ENCODE measurements at regions not wholly inside any gene's neighbourhood (a gene's known extent, or its start where the extent isn't known, plus 50 kb on each side); places are given as distances from the start of the nearest gene placed in this dataset.

GRCh38 chr5:169417676-169418075, 116.7 kb upstream of the SLIT3 start:
- Histone ChIP-seq H3K9ac (ENCODE audit: low read length in 5 of 5) (no peak overlapping the region), H3K9me3 (ENCODE audit: control insufficient read depth in 5 of 5, low read length in 5 of 5) (no peaks in the 10 kb centered on the region), H3K4me3 (ENCODE audit: low read depth in 1 of 5, low read length in 5 of 5) (no peak overlapping the region), H3K27me3 (ENCODE audit: control insufficient read depth in 5 of 5, insufficient read depth in 4 of 5, low read length in 5 of 5) (peaks cover 0 to 3% (median 0%) of the 10 kb centered on the region in 5 donors), H3K27ac (ENCODE audit: low read depth, low read length) (peak overlapping the region; percentile 29), H3K4me1 (ENCODE audit: control insufficient read depth in 5 of 5, insufficient read depth in 5 of 5, low read length in 5 of 5) (peaks cover 2 to 21% (median 17%) of the 10 kb centered on the region in 5 donors), H3K36me3 (ENCODE audit: control insufficient read depth in 5 of 5, insufficient read depth in 5 of 5, low read length in 5 of 5) (no peaks in the 10 kb centered on the region)

GRCh38 chr5:169416583-169417196, 115.8 kb upstream of the SLIT3 start:
- Histone ChIP-seq H3K4me3 (ENCODE audit: low read depth in 1 of 5, low read length in 5 of 5) (peak overlapping the region in 2 of 5 donors; percentile 10 to 26), H3K27me3 (ENCODE audit: control insufficient read depth in 5 of 5, insufficient read depth in 4 of 5, low read length in 5 of 5) (peaks cover 0 to 3% (median 0%) of the 10 kb centered on the region in 5 donors), H3K9ac (ENCODE audit: low read length in 5 of 5) (no peak overlapping the region), H3K9me3 (ENCODE audit: control insufficient read depth in 5 of 5, low read length in 5 of 5) (no peaks in the 10 kb centered on the region), H3K27ac (ENCODE audit: low read depth, low read length) (peak overlapping the region; percentile 25), H3K36me3 (ENCODE audit: control insufficient read depth in 5 of 5, insufficient read depth in 5 of 5, low read length in 5 of 5) (no peaks in the 10 kb centered on the region), H3K4me1 (ENCODE audit: control insufficient read depth in 5 of 5, insufficient read depth in 5 of 5, low read length in 5 of 5) (peaks cover 2 to 27% (median 17%) of the 10 kb centered on the region in 5 donors)

DNA sequence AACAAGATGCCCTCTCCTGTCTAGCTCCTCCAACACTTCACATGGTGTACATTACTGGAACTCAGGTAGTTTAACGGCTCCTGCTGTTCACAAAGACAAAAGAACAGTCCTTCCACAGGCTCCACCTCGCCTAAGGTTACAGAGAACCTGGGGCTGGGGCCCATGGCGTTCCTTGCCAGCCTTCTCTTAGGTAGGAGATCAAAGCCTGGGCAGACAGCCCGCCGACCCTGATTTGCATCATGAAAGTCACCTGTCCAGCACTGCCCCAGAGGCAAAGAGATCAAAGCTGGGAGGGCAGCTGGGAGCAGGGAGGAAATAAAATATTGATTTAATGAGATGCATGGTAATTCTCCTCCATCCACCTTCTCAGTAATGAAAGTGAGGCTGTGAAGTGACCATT, 115.0 kb upstream of the SLIT3 start:
- Histone ChIP-seq H3K4me3 (ENCODE audit: low read depth in 1 of 5, low read length in 5 of 5) (no peak overlapping the region), H3K27ac (ENCODE audit: low read depth, low read length) (no peak overlapping the region), H3K4me1 (ENCODE audit: control insufficient read depth in 5 of 5, insufficient read depth in 5 of 5, low read length in 5 of 5) (peaks cover 2 to 27% (median 17%) of the 10 kb centered on the region in 5 donors), H3K36me3 (ENCODE audit: control insufficient read depth in 5 of 5, insufficient read depth in 5 of 5, low read length in 5 of 5) (no peaks in the 10 kb centered on the region), H3K9me3 (ENCODE audit: control insufficient read depth in 5 of 5, low read length in 5 of 5) (no peaks in the 10 kb centered on the region), H3K27me3 (ENCODE audit: control insufficient read depth in 5 of 5, insufficient read depth in 4 of 5, low read length in 5 of 5) (peaks cover 0 to 3% (median 0%) of the 10 kb centered on the region in 5 donors), H3K9ac (ENCODE audit: low read length in 5 of 5) (no peak overlapping the region)

GRCh38 chr5:169415371-169415770, 114.4 kb upstream of the SLIT3 start:
- Histone ChIP-seq H3K9me3 (ENCODE audit: control insufficient read depth in 5 of 5, low read length in 5 of 5) (no peaks in the 10 kb centered on the region), H3K9ac (ENCODE audit: low read length in 5 of 5) (no peak overlapping the region), H3K36me3 (ENCODE audit: control insufficient read depth in 5 of 5, insufficient read depth in 5 of 5, low read length in 5 of 5) (no peaks in the 10 kb centered on the region), H3K4me3 (ENCODE audit: low read depth in 1 of 5, low read length in 5 of 5) (no peak overlapping the region), H3K4me1 (ENCODE audit: control insufficient read depth in 5 of 5, insufficient read depth in 5 of 5, low read length in 5 of 5) (peaks cover 2 to 27% (median 17%) of the 10 kb centered on the region in 5 donors), H3K27me3 (ENCODE audit: control insufficient read depth in 5 of 5, insufficient read depth in 4 of 5, low read length in 5 of 5) (peaks cover 0 to 3% (median 0%) of the 10 kb centered on the region in 5 donors), H3K27ac (ENCODE audit: low read depth, low read length) (no peak overlapping the region)

- peaks cover 2 to 27% (median 17%) of the 10 kb centered on the region in 5 donors for H3K4me1 ChIP-seq (ENCODE audit: control insufficient read depth in 5 of 5, insufficient read depth in 5 of 5, low read length in 5 of 5)
These were observed 112.5 kb upstream of the SLIT3 start for GRCh38 chr5:169413416-169413815.

GRCh38 chr5:169412831-169413230, 111.9 kb upstream of the SLIT3 start:
- Histone ChIP-seq H3K27me3 (ENCODE audit: control insufficient read depth in 5 of 5, insufficient read depth in 4 of 5, low read length in 5 of 5) (no peaks in the 10 kb centered on the region), H3K27ac (ENCODE audit: low read depth, low read length) (no peak overlapping the region), H3K36me3 (ENCODE audit: control insufficient read depth in 5 of 5, insufficient read depth in 5 of 5, low read length in 5 of 5) (no peaks in the 10 kb centered on the region), H3K4me1 (ENCODE audit: control insufficient read depth in 5 of 5, insufficient read depth in 5 of 5, low read length in 5 of 5) (peaks cover 2 to 27% (median 17%) of the 10 kb centered on the region in 5 donors), H3K9ac (ENCODE audit: low read length in 5 of 5) (no peak overlapping the region), H3K4me3 (ENCODE audit: low read depth in 1 of 5, low read length in 5 of 5) (peak overlapping the region in 1 of 5 donors; percentile 5), H3K9me3 (ENCODE audit: control insufficient read depth in 5 of 5, low read length in 5 of 5) (no peaks in the 10 kb centered on the region)

More at GRCh38 chr5:169413416-169413815, 112.5 kb upstream of the SLIT3 start:
- Histone ChIP-seq H3K4me3 (ENCODE audit: low read depth in 1 of 5, low read length in 5 of 5) (no peak overlapping the region), H3K9me3 (ENCODE audit: control insufficient read depth in 5 of 5, low read length in 5 of 5) (no peaks in the 10 kb centered on the region), H3K9ac (ENCODE audit: low read length in 5 of 5) (no peak overlapping the region), H3K36me3 (ENCODE audit: control insufficient read depth in 5 of 5, insufficient read depth in 5 of 5, low read length in 5 of 5) (no peaks in the 10 kb centered on the region), H3K27me3 (ENCODE audit: control insufficient read depth in 5 of 5, insufficient read depth in 4 of 5, low read length in 5 of 5) (no peaks in the 10 kb centered on the region), H3K27ac (ENCODE audit: low read depth, low read length) (no peak overlapping the region)

DNA sequence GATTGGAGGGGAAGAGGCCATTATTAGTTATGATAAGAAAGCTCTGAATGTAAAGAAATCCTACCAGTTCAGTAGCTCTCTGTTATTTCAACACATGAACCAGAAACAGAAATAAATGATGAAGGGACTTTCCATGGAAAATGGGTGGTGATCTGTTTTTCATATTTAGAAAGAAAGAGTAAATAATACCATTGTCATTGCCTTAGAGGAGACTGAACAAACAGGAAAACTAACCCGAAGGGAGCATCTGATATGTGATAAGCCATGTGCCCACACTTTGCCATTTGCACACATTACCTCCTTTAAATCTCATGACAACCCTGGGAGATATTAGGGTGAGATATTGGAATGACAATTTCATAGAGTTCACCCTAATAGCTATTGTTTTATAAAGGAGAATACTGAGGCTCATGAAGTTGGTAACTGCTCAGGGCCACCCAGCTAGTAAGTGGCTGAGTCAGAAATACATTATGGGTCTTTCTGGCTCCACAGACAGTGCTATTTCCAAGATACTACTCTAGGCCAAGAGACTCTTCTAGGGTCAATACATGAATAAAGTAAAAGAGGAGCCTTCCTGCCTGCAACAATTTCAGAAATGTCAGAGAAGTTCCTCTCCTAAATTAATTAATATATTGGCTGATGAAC, 111.0 kb upstream of the SLIT3 start:
- no peaks in the 10 kb centered on the region for H3K9me3 ChIP-seq (ENCODE audit: control insufficient read depth in 5 of 5, low read length in 5 of 5)

GRCh38 chr5:169410996-169411783, 110.3 kb upstream of the SLIT3 start:
- no peaks in the 10 kb centered on the region for H3K36me3 ChIP-seq (ENCODE audit: control insufficient read depth in 5 of 5, insufficient read depth in 5 of 5, low read length in 5 of 5)
- no peaks in the 10 kb centered on the region for H3K9me3 ChIP-seq (ENCODE audit: control insufficient read depth in 5 of 5, low read length in 5 of 5)
- peaks cover 2 to 15% (median 7%) of the 10 kb centered on the region in 5 donors for H3K4me1 ChIP-seq (ENCODE audit: control insufficient read depth in 5 of 5, insufficient read depth in 5 of 5, low read length in 5 of 5)
- H3K9ac ChIP-seq (ENCODE audit: low read length in 5 of 5) = no peak overlapping the region
- H3K27me3 ChIP-seq (ENCODE audit: control insufficient read depth in 5 of 5, insufficient read depth in 4 of 5, low read length in 5 of 5) = no peaks in the 10 kb centered on the region
- H3K4me3 ChIP-seq (ENCODE audit: low read depth in 1 of 5, low read length in 5 of 5) = no peak overlapping the region
- no peak overlapping the region for H3K27ac ChIP-seq (ENCODE audit: low read depth, low read length)

More for the DNA sequence above, 111.0 kb upstream of the SLIT3 start:
- no peak overlapping the region for H3K27ac ChIP-seq (ENCODE audit: low read depth, low read length)
- no peaks in the 10 kb centered on the region for H3K27me3 ChIP-seq (ENCODE audit: control insufficient read depth in 5 of 5, insufficient read depth in 4 of 5, low read length in 5 of 5)
- H3K4me1 ChIP-seq (ENCODE audit: control insufficient read depth in 5 of 5, insufficient read depth in 5 of 5, low read length in 5 of 5) = peaks cover 2 to 22% (median 12%) of the 10 kb centered on the region in 5 donors
- H3K36me3 ChIP-seq (ENCODE audit: control insufficient read depth in 5 of 5, insufficient read depth in 5 of 5, low read length in 5 of 5) = no peaks in the 10 kb centered on the region
- no peak overlapping the region for H3K9ac ChIP-seq (ENCODE audit: low read length in 5 of 5)
- no peak overlapping the region for H3K4me3 ChIP-seq (ENCODE audit: low read depth in 1 of 5, low read length in 5 of 5)

GRCh38 chr5:169408731-169409130, 107.8 kb upstream of the SLIT3 start:
- H3K9me3 ChIP-seq (ENCODE audit: control insufficient read depth in 5 of 5, low read length in 5 of 5) = no peaks in the 10 kb centered on the region
- no peaks in the 10 kb centered on the region for H3K36me3 ChIP-seq (ENCODE audit: control insufficient read depth in 5 of 5, insufficient read depth in 5 of 5, low read length in 5 of 5)
- no peak overlapping the region for H3K4me3 ChIP-seq (ENCODE audit: low read depth in 1 of 5, low read length in 5 of 5)
- peaks cover 2 to 12% (median 6%) of the 10 kb centered on the region in 5 donors for H3K4me1 ChIP-seq (ENCODE audit: control insufficient read depth in 5 of 5, insufficient read depth in 5 of 5, low read length in 5 of 5)
- no peaks in the 10 kb centered on the region for H3K27me3 ChIP-seq (ENCODE audit: control insufficient read depth in 5 of 5, insufficient read depth in 4 of 5, low read length in 5 of 5)
- no peak overlapping the region for H3K9ac ChIP-seq (ENCODE audit: low read length in 5 of 5)
- H3K27ac ChIP-seq (ENCODE audit: low read depth, low read length) = no peak overlapping the region

DNA sequence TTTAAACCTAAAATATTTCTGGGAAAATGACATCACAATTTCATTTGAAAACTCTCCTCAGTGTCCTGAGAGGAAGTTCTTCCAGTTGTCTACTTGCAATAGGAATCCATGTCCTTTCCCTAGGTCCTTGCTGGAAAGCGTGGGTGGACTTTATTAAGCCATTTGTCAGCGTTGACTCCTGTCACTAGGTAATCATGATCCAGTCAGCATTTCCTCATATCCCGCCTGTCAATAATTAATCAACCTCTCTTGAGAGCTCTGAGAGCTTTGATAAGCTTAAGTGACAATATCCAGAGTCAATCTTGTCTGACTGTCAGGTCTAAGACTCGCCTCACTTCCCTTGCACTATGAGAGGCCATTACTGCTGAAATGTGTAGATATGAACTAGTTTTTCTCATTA, 107.2 kb upstream of the SLIT3 start:
- Histone ChIP-seq H3K36me3 (ENCODE audit: control insufficient read depth in 5 of 5, insufficient read depth in 5 of 5, low read length in 5 of 5) (no peaks in the 10 kb centered on the region), H3K27ac (ENCODE audit: low read depth, low read length) (no peak overlapping the region), H3K9me3 (ENCODE audit: control insufficient read depth in 5 of 5, low read length in 5 of 5) (no peaks in the 10 kb centered on the region), H3K27me3 (ENCODE audit: control insufficient read depth in 5 of 5, insufficient read depth in 4 of 5, low read length in 5 of 5) (no peaks in the 10 kb centered on the region), H3K9ac (ENCODE audit: low read length in 5 of 5) (no peak overlapping the region), H3K4me3 (ENCODE audit: low read depth in 1 of 5, low read length in 5 of 5) (no peak overlapping the region), H3K4me1 (ENCODE audit: control insufficient read depth in 5 of 5, insufficient read depth in 5 of 5, low read length in 5 of 5) (peaks cover 2 to 11% (median 5%) of the 10 kb centered on the region in 5 donors)

All from subcutaneous abdominal adipose tissue (tissue), 5 donors.